ENCODE measurements at regions not wholly inside any gene's neighbourhood (a gene's known extent, or its start where the extent isn't known, plus 50 kb on each side); places are given as distances from the start of the nearest gene placed in this dataset.

DNA sequence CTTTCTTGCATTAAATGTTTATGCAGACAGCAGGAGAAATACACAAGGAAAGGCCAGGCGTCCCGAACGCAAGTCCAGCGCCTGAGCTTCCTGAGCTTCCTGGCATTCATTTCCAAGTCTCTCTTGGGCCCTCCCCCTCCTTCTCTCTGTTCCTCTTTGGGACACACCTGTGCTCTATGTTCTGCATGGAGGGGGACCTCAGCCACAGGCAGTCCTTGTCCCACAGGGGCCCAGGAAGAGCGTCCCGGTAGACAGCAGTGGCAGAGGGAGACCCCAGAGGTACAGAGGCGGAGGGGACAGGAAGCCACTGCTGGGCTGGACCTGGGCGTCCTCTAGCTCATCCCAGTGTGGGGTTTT is 221.3 kb downstream of the C9orf50 start:
- Mint-ChIP-seq H3K4me3 (no peak overlapping the region), H3K27me3 (peaks cover 26% of the 10 kb centered on the region), H3K4me1 (ENCODE audit: low read depth) (peaks cover 13% of the 10 kb centered on the region), H3K27ac (no peak overlapping the region), H3K36me3 (ENCODE audit: low read depth) (no peaks in the 10 kb centered on the region), H3K9me3 (no peaks in the 10 kb centered on the region)
- intact Hi-C loops (cut with micrococcal nuclease) = no loop called here

DNA sequence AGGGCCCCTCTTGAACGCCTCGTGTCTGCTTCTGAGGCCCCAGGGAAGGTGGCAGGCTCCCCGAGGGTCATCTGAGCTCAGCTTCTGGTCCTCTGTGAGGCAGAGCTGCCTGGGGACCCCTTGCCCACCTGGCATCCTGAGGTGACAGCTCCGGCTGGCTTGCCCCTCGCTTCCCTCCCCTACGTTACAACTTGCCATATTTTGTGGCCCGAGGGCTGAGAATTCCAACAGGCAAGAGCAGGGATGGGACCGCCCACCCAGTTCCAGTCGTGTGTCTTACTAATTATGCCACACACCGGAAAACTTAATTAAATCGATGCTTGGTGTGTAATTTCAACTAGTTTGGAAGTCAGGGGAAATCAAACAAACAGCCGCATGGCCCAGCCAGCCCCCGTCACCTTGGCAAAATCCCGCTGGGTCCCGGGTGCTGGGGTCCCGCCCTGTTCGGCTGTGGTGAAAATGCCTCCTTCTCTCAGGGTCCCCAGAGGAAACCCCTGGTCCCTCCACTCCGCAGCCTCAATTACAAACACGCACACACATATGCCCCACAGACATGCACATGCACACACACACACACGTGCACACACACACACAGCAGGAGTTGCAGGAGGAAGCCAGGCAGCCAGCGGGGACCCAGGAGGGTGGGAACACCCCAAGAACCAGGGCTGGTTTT is 221.0 kb upstream of the IER5L start:
- Mint-ChIP-seq H3K9me3 (no peaks in the 10 kb centered on the region), H3K27ac (no peak overlapping the region), H3K4me1 (ENCODE audit: low read depth) (peaks cover 13% of the 10 kb centered on the region), H3K36me3 (ENCODE audit: low read depth) (no peaks in the 10 kb centered on the region), H3K27me3 (peaks cover 26% of the 10 kb centered on the region), H3K4me3 (no peak overlapping the region)
- intact Hi-C loops (cut with micrococcal nuclease) = no loop called here

DNA sequence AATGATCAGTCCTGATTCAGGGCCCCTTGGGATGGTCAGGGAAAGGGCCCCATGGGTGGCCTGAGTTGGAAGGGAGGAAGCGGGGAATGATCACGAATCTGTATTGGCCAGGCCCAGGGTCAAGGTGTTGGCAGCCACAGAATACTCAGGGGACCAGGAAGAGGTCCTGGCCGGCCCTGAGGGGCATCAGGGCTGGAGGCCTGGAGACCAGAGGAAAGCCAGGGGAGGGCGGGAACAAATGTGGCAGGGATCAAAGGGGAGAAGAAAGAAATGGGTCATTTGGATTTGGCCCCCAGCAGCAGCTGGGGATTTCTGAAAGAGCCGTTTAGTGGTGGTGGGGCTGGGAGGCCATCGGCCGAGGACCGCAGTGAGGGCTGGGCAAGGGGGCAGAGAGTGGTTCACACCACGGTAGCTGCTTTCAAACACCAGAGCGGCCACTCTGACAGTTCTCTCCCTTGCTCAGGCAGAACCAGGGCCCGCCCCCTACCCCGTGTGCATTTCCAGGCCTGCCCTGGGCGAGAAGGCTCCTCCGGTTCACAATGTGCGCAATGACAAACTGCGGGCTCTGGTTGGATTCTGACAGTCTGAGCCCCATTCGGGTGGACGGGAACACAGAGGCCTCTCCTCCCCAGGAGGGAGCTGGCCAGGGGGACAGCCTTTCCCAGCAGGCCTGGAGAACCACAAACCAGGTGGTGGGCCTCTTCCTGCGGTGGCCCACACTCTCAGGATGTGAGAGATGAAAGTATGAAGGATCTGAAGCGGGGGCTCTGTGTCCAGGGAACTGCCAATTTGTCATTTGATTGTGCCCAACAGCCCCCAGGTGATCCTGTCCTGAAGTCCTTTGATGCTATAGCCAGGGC is 220.3 kb upstream of the IER5L start:
- no peak overlapping the region for H3K27ac Mint-ChIP-seq
- intact Hi-C loops (cut with micrococcal nuclease) = no loop called here
- H3K4me3 Mint-ChIP-seq = no peak overlapping the region
- H3K4me1 Mint-ChIP-seq (ENCODE audit: low read depth) = peaks cover 13% of the 10 kb centered on the region
- H3K36me3 Mint-ChIP-seq (ENCODE audit: low read depth) = no peaks in the 10 kb centered on the region
- peaks cover 19% of the 10 kb centered on the region for H3K27me3 Mint-ChIP-seq
- no peaks in the 10 kb centered on the region for H3K9me3 Mint-ChIP-seq

DNA sequence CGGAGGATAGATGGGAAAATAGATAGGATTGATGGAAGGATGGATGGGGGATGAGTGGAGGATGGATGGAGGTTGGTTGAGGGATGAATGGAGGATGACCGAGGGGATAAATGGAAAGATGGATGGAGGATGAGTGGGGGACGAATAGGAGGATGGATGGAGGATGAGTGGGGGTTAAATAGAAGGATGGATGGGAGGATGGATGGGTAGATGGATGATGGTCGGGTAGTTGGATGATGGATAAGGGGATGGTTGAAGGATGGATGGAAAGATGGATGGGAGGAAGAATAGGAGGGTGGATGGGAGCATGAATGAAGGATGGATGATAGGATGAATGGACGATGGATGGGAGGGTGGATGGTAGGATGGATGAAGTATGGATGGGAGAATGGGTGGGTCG is 219.3 kb upstream of the IER5L start:
- Mint-ChIP-seq H3K9me3 (no peaks in the 10 kb centered on the region), H3K27me3 (peaks cover 12% of the 10 kb centered on the region), H3K27ac (no peak overlapping the region), H3K4me1 (ENCODE audit: low read depth) (peaks cover 8% of the 10 kb centered on the region), H3K36me3 (ENCODE audit: low read depth) (no peaks in the 10 kb centered on the region), H3K4me3 (no peak overlapping the region)
- intact Hi-C loops (cut with micrococcal nuclease) = no loop called here

DNA sequence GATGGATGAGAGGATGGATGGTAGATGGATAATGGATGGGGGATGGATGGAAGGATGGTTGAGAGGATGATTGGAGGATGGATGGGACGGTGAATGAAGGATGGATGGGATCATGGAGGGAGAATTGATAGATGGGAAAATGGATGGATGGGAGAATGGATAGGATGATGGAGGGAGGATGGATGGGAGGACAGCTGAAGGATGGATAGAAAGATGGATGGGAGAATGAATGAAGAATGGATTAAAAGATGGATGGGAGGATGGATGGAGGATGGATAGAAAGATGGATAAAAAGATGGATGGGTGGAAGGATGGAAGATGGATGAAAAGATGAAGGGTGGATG is 218.3 kb upstream of the IER5L start:
- no peaks in the 10 kb centered on the region for H3K4me1 Mint-ChIP-seq (ENCODE audit: low read depth)
- peaks cover 7% of the 10 kb centered on the region for H3K27me3 Mint-ChIP-seq
- no peaks in the 10 kb centered on the region for H3K36me3 Mint-ChIP-seq (ENCODE audit: low read depth)
- H3K9me3 Mint-ChIP-seq = no peaks in the 10 kb centered on the region
- no peak overlapping the region for H3K4me3 Mint-ChIP-seq
- intact Hi-C loops (cut with micrococcal nuclease) = no loop called here
- H3K27ac Mint-ChIP-seq = no peak overlapping the region

DNA sequence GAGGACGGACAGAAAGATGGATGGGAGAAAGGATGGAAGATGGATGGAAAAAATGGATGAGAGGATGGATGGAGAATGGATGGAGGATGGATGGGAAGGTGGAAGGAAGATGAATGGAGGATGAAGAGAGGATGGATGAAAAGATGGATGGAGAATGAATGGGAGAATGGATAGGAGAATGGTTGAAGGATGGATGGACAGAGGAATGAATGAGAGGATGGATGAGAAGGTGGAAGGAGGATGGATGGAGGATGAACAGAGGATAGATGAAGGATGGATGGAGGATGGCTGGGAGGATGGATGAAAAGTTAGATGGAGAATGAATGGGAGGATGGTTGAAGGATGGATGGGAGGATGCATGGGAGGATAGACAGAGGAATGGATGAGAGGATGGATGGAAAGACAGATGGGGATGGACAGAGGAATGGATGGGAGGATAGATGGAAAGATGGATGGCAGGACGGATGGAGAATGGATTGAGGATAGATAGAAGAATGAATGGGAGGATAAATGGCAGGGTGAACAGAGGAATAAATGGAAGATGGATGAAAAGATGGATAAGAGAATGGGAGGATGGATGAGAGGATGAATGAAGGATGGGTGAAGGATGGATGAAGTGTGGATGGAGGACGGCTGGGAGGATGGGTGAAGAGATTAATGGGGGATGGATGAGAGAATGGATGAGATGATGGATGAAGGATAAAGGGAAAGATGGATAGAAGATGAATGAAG is 217.7 kb upstream of the IER5L start:
- Mint-ChIP-seq H3K4me3 (no peak overlapping the region), H3K36me3 (ENCODE audit: low read depth) (no peaks in the 10 kb centered on the region), H3K9me3 (no peaks in the 10 kb centered on the region), H3K27me3 (peaks cover 7% of the 10 kb centered on the region), H3K4me1 (ENCODE audit: low read depth) (no peaks in the 10 kb centered on the region), H3K27ac (no peak overlapping the region)
- intact Hi-C loops (cut with micrococcal nuclease) = no loop called here

DNA sequence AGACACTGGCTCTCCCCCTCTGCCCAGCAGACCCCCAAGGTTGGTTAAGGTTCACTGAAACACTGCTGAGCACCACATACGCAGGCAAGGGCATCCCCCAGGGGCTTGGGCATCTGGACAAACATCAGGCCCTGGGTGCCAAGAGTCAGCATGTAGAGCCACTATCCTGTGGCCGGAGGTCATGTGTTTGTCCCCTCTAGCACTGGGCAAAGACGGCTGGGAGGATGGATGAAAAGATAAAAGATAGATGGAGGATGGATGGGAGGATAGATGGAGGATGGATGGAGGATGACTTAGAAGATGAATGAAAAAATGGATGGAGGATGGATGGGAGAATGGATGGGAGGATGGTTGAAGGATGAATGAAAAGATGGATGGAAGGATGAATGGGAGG is 216.8 kb upstream of the IER5L start:
- no peak overlapping the region for H3K27ac Mint-ChIP-seq
- intact Hi-C loops (cut with micrococcal nuclease) = no loop called here
- H3K36me3 Mint-ChIP-seq (ENCODE audit: low read depth) = no peaks in the 10 kb centered on the region

DNA sequence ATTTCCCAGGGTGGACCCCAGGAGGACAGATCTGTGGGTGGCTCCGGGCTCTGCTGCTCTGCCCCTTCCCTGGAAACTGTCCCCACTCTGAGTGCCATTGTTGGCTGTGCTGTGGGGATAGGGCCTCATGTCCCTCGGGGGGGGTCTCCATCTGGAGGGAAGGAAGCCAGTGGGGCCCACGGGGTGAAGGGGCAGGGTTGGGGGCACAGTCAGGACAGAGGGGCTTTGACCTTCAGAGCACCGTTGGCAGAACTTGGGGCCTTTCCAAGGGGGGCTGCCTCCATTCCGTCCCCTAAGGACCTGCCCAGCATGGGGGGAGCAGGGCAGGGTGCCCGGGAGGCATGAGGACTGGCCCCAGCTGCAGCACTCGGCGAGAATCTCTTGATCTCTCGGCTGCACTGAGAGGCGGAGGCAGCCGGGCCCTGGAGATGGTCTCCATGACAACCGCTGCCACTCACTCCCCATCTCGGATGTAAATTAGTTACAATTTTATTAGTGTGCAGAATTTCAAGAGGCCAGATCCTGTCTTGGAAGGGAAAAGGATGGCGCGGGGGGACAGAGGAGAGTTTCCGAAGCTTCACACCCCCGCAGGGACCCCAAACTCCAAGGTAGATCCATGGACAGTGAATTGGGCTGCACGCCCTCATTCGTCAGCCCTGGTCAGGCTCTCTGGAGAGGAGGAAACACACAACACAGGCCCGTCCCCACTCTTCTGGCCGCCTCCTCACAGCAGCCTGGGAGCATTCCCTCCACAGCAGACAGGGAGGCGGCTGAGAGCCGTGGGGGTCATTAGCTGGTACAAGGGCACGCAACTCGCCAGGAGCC is 216.2 kb upstream of the IER5L start:
- no peaks in the 10 kb centered on the region for H3K9me3 Mint-ChIP-seq
- H3K4me1 Mint-ChIP-seq (ENCODE audit: low read depth) = no peaks in the 10 kb centered on the region
- intact Hi-C loops (cut with micrococcal nuclease) = no loop called here
- no peak overlapping the region for H3K4me3 Mint-ChIP-seq
- no peaks in the 10 kb centered on the region for H3K27me3 Mint-ChIP-seq
- no peak overlapping the region for H3K27ac Mint-ChIP-seq
- no peaks in the 10 kb centered on the region for H3K36me3 Mint-ChIP-seq (ENCODE audit: low read depth)

More for the DNA sequence above, 216.8 kb upstream of the IER5L start:
- Mint-ChIP-seq H3K4me3 (no peak overlapping the region), H3K9me3 (no peaks in the 10 kb centered on the region), H3K4me1 (ENCODE audit: low read depth) (no peaks in the 10 kb centered on the region), H3K27me3 (peaks cover 5% of the 10 kb centered on the region)

DNA sequence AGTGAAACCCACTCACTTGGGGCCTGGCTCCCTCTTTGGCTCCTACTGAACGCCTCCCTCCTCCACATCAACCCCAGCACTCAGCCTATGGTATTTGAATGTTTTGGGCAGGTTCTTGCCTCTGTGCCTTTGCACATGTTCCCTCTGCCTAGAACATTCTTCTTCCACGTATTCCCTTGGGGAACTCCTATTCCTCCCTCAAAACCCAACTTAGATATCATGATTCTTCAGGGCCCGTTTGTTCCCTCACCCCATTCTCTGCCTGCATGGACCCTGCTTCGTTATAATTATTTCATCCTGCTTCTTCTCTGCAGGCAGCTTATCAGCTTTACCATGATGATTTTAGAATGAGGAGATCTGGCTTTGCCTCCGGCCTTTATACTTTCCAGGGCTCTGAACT is 215.0 kb upstream of the IER5L start:
- no peaks in the 10 kb centered on the region for H3K4me1 Mint-ChIP-seq (ENCODE audit: low read depth)
- H3K4me3 Mint-ChIP-seq = no peak overlapping the region
- H3K9me3 Mint-ChIP-seq = no peaks in the 10 kb centered on the region
- H3K27ac Mint-ChIP-seq = no peak overlapping the region
- no peaks in the 10 kb centered on the region for H3K27me3 Mint-ChIP-seq
- intact Hi-C loops (cut with micrococcal nuclease) = no loop called here
- no peaks in the 10 kb centered on the region for H3K36me3 Mint-ChIP-seq (ENCODE audit: low read depth)

DNA sequence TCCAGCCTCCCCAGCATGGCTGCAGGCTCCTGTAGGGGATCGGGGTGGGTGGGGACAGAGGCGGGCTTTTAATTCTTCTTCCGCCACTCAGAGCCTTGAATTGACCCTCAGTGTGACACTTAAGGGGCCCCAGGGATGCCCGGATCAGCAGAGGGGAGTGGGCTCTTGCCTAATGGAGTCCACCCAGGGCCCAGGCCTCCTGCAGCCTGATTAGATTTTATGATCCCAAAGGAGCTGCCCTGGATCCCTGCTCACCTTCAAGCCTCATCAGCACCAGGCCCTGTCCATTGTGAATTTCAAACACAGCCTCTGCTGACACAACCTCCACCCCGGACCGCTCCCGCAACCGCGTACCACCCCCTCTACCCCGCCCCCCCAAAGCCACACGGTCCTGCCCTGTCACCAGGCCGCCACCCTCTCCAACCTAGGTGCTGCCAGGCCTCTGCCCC is 214.1 kb upstream of the IER5L start:
- no peaks in the 10 kb centered on the region for H3K36me3 Mint-ChIP-seq (ENCODE audit: low read depth)
- peaks cover 1% of the 10 kb centered on the region for H3K27me3 Mint-ChIP-seq
- H3K4me3 Mint-ChIP-seq = no peak overlapping the region
- intact Hi-C loops (cut with micrococcal nuclease) = no loop called here
- no peaks in the 10 kb centered on the region for H3K9me3 Mint-ChIP-seq
- no peaks in the 10 kb centered on the region for H3K4me1 Mint-ChIP-seq (ENCODE audit: low read depth)
- H3K27ac Mint-ChIP-seq = no peak overlapping the region

DNA sequence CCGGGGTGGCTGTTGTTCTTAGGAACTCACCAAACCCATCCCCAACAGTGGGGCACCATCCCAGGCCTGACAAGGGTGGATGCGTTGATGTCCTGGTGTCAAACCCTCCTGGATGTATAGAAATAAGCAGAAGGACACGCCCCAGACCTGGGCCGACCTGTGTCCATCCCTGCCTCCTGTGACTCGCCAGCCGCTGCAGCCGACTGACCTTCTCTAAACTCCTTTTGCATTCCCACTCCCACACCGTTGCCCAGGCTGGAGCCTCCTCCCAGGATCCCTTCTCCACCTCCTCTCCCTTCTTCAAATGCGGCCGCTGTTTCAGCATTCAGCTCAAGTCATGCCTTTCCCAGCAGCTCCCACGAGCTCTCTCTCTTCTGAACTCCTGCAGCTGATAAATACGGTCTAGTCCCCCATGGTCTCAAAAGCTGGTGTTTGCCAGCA is 213.2 kb upstream of the IER5L start:
- Mint-ChIP-seq H3K4me3 (no peak overlapping the region), H3K27me3 (peaks cover 1% of the 10 kb centered on the region), H3K9me3 (no peaks in the 10 kb centered on the region), H3K4me1 (ENCODE audit: low read depth) (peaks cover 8% of the 10 kb centered on the region), H3K27ac (no peak overlapping the region), H3K36me3 (ENCODE audit: low read depth) (no peaks in the 10 kb centered on the region)
- intact Hi-C loops (cut with micrococcal nuclease) = no loop called here

DNA sequence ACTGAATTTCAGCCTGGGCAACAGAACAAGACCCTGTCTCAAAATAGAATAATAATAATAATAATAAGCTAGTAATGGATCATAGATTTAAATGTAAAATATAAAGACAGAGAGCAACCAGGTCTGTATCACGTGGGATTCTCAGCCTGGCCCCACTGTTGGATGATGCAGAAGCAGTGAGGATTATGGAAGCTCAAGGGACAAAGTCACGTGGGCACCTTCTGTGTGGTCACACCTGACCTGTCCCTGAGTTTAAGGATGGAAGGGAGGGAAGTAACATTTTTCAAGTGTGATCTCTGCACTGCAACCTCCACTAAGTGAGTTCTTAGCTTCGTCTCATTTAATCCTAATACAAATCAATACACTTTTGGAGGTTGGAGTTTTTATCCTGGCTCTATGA is 212.5 kb upstream of the IER5L start:
- H3K4me1 Mint-ChIP-seq (ENCODE audit: low read depth) = peaks cover 13% of the 10 kb centered on the region
- intact Hi-C loops (cut with micrococcal nuclease) = no loop called here
- H3K27ac Mint-ChIP-seq = no peak overlapping the region
- H3K9me3 Mint-ChIP-seq = no peaks in the 10 kb centered on the region
- H3K36me3 Mint-ChIP-seq (ENCODE audit: low read depth) = no peaks in the 10 kb centered on the region
- peaks cover 1% of the 10 kb centered on the region for H3K27me3 Mint-ChIP-seq
- H3K4me3 Mint-ChIP-seq = no peak overlapping the region

DNA sequence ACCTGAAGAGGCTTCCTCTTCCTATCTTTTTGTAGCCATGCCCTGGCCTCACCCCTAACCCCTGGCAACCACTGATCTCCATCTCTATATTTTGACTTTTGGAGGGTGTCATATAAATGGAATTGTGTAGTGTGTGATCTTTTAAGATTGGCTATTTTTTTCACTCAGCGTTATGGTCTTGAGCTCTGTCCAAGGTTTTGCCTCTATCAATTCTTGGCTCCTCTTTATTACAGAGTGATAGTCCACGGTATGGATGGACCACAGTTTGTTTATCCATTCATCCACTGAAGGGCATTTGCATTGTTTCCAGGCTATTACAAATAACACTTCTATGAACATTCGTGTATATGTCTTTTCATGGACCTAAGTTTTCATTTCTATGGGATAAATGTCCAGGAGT is 209.8 kb upstream of the IER5L start:
- intact Hi-C loops (cut with micrococcal nuclease) = no loop called here
- Mint-ChIP-seq H3K27ac (no peak overlapping the region), H3K27me3 (peaks cover 1% of the 10 kb centered on the region)

DNA sequence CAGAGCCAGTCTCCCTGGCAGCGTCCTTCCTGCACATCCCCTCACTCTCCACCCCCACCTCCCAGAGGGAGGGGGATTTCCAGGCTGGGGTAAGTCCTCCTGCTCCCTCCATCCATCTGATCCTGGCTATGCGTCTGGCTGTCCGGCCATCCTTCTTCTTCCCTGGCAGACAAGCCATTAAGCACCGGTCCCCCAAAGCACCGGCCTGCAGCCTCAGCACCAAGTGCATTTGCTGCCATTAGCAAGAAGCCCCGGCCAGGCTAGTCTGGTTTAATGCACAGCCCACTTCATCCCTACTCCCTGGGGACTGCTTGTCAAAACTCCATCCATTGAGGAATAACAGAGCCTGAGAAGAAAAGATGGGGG is 208.7 kb upstream of the IER5L start:
- Mint-ChIP-seq H3K4me1 (ENCODE audit: low read depth) (peaks cover 37% of the 10 kb centered on the region), H3K4me3 (no peak overlapping the region), H3K27ac (no peak overlapping the region), H3K36me3 (ENCODE audit: low read depth) (no peaks in the 10 kb centered on the region), H3K27me3 (peaks cover 1% of the 10 kb centered on the region), H3K9me3 (no peaks in the 10 kb centered on the region)
- intact Hi-C loops (cut with micrococcal nuclease) = no loop called here

More for the DNA sequence above, 209.8 kb upstream of the IER5L start:
- H3K36me3 Mint-ChIP-seq (ENCODE audit: low read depth) = no peaks in the 10 kb centered on the region
- peaks cover 29% of the 10 kb centered on the region for H3K4me1 Mint-ChIP-seq (ENCODE audit: low read depth)
- H3K4me3 Mint-ChIP-seq = no peak overlapping the region
- H3K9me3 Mint-ChIP-seq = no peaks in the 10 kb centered on the region

Data from dendritic cell treated with granulocyte-macrophage colony-stimulating factor and Interleukin-4, amounts not matched to agents 40 ng/mL and 50 ng/mL, for 4 days (primary cell).